ENCODE measurements at regions not wholly inside any gene's neighbourhood (a gene's known extent, or its start where the extent isn't known, plus 50 kb on each side); places are given as distances from the start of the nearest gene placed in this dataset.
"Not testable (repeated sequence)": the region's sequence is repeated elsewhere in the genome, so short reads cannot be mapped to it uniquely, and the experiment has no call there.

DNA sequence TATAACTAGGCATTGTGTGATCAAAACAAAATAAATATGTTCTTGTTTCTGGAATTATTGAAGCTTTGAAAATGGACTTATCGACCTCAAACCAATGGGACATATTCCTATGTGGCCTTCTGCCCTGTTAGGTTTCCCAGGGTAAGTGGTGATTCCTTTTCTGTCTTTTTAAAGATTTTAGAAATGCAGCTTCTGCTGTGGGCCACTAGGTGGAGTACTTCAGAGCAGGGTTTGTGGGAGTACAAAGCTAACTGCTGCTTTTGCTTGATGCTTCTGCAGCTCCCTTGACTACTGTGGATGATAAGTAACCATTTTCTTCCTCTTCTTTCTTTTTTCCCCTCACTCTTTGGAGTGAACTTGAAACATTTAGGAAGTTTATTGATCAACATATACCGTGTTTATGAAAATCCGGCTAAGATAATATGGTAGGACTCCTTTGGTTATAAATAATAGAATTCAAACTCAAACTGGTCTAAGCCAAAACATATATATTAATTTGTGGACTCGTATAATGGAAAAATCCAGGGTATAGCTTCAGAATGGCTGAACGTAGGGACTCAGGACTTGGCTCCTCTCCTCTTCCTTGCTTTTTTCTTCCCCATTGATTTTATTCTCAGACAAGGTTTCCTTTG, 1737.7 kb upstream of the DEFB115 start:
- H3K4me1 ChIP-seq (ENCODE audit: control insufficient read depth in 5 of 5, insufficient read depth in 5 of 5, low read length in 5 of 5); H3K36me3 ChIP-seq (ENCODE audit: control insufficient read depth in 5 of 5, insufficient read depth in 5 of 5, low read length in 5 of 5); H3K4me3 ChIP-seq (ENCODE audit: low read depth in 1 of 5, low read length in 5 of 5); H3K9me3 ChIP-seq (ENCODE audit: control insufficient read depth in 5 of 5, low read length in 5 of 5); H3K9ac ChIP-seq (ENCODE audit: low read length in 5 of 5); H3K27ac ChIP-seq (ENCODE audit: low read depth, low read length); H3K27me3 ChIP-seq (ENCODE audit: control insufficient read depth in 5 of 5, insufficient read depth in 4 of 5, low read length in 5 of 5): not testable (repeated sequence)

- H3K4me3 ChIP-seq (ENCODE audit: low read depth in 1 of 5, low read length in 5 of 5); H3K4me1 ChIP-seq (ENCODE audit: control insufficient read depth in 5 of 5, insufficient read depth in 5 of 5, low read length in 5 of 5); H3K27ac ChIP-seq (ENCODE audit: low read depth, low read length); H3K27me3 ChIP-seq (ENCODE audit: control insufficient read depth in 5 of 5, insufficient read depth in 4 of 5, low read length in 5 of 5); H3K36me3 ChIP-seq (ENCODE audit: control insufficient read depth in 5 of 5, insufficient read depth in 5 of 5, low read length in 5 of 5); H3K9ac ChIP-seq (ENCODE audit: low read length in 5 of 5); H3K9me3 ChIP-seq (ENCODE audit: control insufficient read depth in 5 of 5, low read length in 5 of 5): not testable (repeated sequence)
Measured at GRCh38 chr20:29533566-29534177, 1723.8 kb upstream of the DEFB115 start.

GRCh38 chr20:29566901-29567635, 1690.4 kb upstream of the DEFB115 start:
- H3K4me3 ChIP-seq (ENCODE audit: low read depth in 1 of 5, low read length in 5 of 5); H3K4me1 ChIP-seq (ENCODE audit: control insufficient read depth in 5 of 5, insufficient read depth in 5 of 5, low read length in 5 of 5); H3K9me3 ChIP-seq (ENCODE audit: control insufficient read depth in 5 of 5, low read length in 5 of 5); H3K9ac ChIP-seq (ENCODE audit: low read length in 5 of 5); H3K27ac ChIP-seq (ENCODE audit: low read depth, low read length); H3K36me3 ChIP-seq (ENCODE audit: control insufficient read depth in 5 of 5, insufficient read depth in 5 of 5, low read length in 5 of 5); H3K27me3 ChIP-seq (ENCODE audit: control insufficient read depth in 5 of 5, insufficient read depth in 4 of 5, low read length in 5 of 5): not testable (repeated sequence)

GRCh38 chr20:29567671-29568070, 1689.8 kb upstream of the DEFB115 start:
- H3K4me1 ChIP-seq (ENCODE audit: control insufficient read depth in 5 of 5, insufficient read depth in 5 of 5, low read length in 5 of 5); H3K27me3 ChIP-seq (ENCODE audit: control insufficient read depth in 5 of 5, insufficient read depth in 4 of 5, low read length in 5 of 5); H3K27ac ChIP-seq (ENCODE audit: low read depth, low read length); H3K9me3 ChIP-seq (ENCODE audit: control insufficient read depth in 5 of 5, low read length in 5 of 5); H3K4me3 ChIP-seq (ENCODE audit: low read depth in 1 of 5, low read length in 5 of 5); H3K36me3 ChIP-seq (ENCODE audit: control insufficient read depth in 5 of 5, insufficient read depth in 5 of 5, low read length in 5 of 5); H3K9ac ChIP-seq (ENCODE audit: low read length in 5 of 5): not testable (repeated sequence)

DNA sequence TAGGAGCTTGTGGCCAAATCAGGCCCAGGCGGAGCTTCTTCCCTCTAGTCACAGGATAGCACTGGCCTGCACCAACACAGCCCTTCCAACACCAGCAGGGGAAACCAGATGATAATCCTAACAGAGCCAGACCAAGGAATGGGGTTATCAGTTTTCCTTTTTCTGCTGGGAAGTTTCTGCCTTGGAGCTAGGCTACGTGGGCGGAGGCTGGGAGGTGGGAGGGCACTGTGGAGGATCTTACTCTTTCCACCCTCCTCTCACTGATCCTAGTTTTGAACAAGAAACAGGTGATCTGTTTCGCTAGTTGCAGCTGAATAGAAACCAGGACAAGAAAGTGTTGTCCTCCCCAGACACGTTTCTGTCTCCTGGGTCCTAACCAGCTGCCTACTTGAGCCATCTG, 1687.3 kb upstream of the DEFB115 start:
- not testable (repeated sequence) for H3K4me3 ChIP-seq (ENCODE audit: low read depth in 1 of 5, low read length in 5 of 5); H3K27ac ChIP-seq (ENCODE audit: low read depth, low read length); H3K27me3 ChIP-seq (ENCODE audit: control insufficient read depth in 5 of 5, insufficient read depth in 4 of 5, low read length in 5 of 5); H3K36me3 ChIP-seq (ENCODE audit: control insufficient read depth in 5 of 5, insufficient read depth in 5 of 5, low read length in 5 of 5); H3K9ac ChIP-seq (ENCODE audit: low read length in 5 of 5); H3K4me1 ChIP-seq (ENCODE audit: control insufficient read depth in 5 of 5, insufficient read depth in 5 of 5, low read length in 5 of 5); H3K9me3 ChIP-seq (ENCODE audit: control insufficient read depth in 5 of 5, low read length in 5 of 5)

DNA sequence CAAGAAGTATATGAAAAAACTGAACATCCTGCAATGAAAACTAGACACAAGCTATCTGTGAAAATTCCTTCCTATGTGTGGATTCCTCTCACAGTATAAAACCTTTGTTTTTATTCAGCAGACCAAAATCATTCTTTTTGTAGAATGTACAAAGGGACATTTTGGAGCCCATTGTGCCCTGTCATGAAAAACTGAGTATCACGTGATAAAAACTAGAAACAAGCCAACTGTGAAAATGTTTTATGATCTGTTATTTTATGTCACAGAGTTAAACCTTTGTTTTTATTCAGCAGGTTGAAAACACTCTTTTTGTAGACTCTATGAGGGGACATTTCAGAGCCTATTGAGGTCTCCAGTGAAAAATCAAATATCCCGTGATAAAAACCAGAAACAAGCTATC, 1667.9 kb upstream of the DEFB115 start:
- not testable (repeated sequence) for H3K9me3 ChIP-seq (ENCODE audit: control insufficient read depth in 5 of 5, low read length in 5 of 5); H3K27me3 ChIP-seq (ENCODE audit: control insufficient read depth in 5 of 5, insufficient read depth in 4 of 5, low read length in 5 of 5); H3K36me3 ChIP-seq (ENCODE audit: control insufficient read depth in 5 of 5, insufficient read depth in 5 of 5, low read length in 5 of 5); H3K4me3 ChIP-seq (ENCODE audit: low read depth in 1 of 5, low read length in 5 of 5); H3K9ac ChIP-seq (ENCODE audit: low read length in 5 of 5); H3K4me1 ChIP-seq (ENCODE audit: control insufficient read depth in 5 of 5, insufficient read depth in 5 of 5, low read length in 5 of 5); H3K27ac ChIP-seq (ENCODE audit: low read depth, low read length)

GRCh38 chr20:29604163-29604562, 1653.3 kb upstream of the DEFB115 start:
- H3K27ac ChIP-seq (ENCODE audit: low read depth, low read length); H3K36me3 ChIP-seq (ENCODE audit: control insufficient read depth in 5 of 5, insufficient read depth in 5 of 5, low read length in 5 of 5); H3K27me3 ChIP-seq (ENCODE audit: control insufficient read depth in 5 of 5, insufficient read depth in 4 of 5, low read length in 5 of 5); H3K9me3 ChIP-seq (ENCODE audit: control insufficient read depth in 5 of 5, low read length in 5 of 5); H3K9ac ChIP-seq (ENCODE audit: low read length in 5 of 5); H3K4me1 ChIP-seq (ENCODE audit: control insufficient read depth in 5 of 5, insufficient read depth in 5 of 5, low read length in 5 of 5); H3K4me3 ChIP-seq (ENCODE audit: low read depth in 1 of 5, low read length in 5 of 5): not testable (repeated sequence)

DNA sequence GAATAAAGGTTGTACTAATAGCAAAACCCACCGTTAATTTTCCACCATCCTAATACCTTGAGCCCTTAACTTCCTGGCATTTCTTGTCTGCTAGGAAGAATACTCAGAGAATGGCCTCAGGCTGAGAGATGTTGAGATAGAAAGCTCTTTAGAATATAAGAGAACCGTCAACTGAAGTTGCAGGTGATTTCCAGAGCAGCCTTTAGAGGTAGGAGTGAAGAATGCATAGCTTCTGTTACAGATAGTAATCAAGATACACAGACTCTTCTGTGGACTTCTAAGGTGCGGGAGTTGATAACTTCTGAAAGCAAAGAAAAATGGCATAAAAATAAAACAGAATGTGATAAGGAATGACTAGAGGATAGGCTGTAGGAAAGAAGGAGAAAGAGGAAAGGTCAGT, 1651.3 kb upstream of the DEFB115 start:
- not testable (repeated sequence) for H3K9me3 ChIP-seq (ENCODE audit: control insufficient read depth in 5 of 5, low read length in 5 of 5)

GRCh38 chr20:29629395-29629794, 1628.1 kb upstream of the DEFB115 start:
- not testable (repeated sequence) for H3K4me3 ChIP-seq (ENCODE audit: low read depth in 1 of 5, low read length in 5 of 5); H3K27me3 ChIP-seq (ENCODE audit: control insufficient read depth in 5 of 5, insufficient read depth in 4 of 5, low read length in 5 of 5); H3K36me3 ChIP-seq (ENCODE audit: control insufficient read depth in 5 of 5, insufficient read depth in 5 of 5, low read length in 5 of 5); H3K9ac ChIP-seq (ENCODE audit: low read length in 5 of 5); H3K9me3 ChIP-seq (ENCODE audit: control insufficient read depth in 5 of 5, low read length in 5 of 5); H3K27ac ChIP-seq (ENCODE audit: low read depth, low read length); H3K4me1 ChIP-seq (ENCODE audit: control insufficient read depth in 5 of 5, insufficient read depth in 5 of 5, low read length in 5 of 5)

More for the DNA sequence above, 1651.3 kb upstream of the DEFB115 start:
- H3K27me3 ChIP-seq (ENCODE audit: control insufficient read depth in 5 of 5, insufficient read depth in 4 of 5, low read length in 5 of 5); H3K4me3 ChIP-seq (ENCODE audit: low read depth in 1 of 5, low read length in 5 of 5); H3K36me3 ChIP-seq (ENCODE audit: control insufficient read depth in 5 of 5, insufficient read depth in 5 of 5, low read length in 5 of 5); H3K27ac ChIP-seq (ENCODE audit: low read depth, low read length); H3K4me1 ChIP-seq (ENCODE audit: control insufficient read depth in 5 of 5, insufficient read depth in 5 of 5, low read length in 5 of 5); H3K9ac ChIP-seq (ENCODE audit: low read length in 5 of 5): not testable (repeated sequence)

Measured in subcutaneous abdominal adipose tissue (tissue), 5 donors.